ENCODE measurements at regions not wholly inside any gene's neighbourhood (a gene's known extent, or its start where the extent isn't known, plus 50 kb on each side); places are given as distances from the start of the nearest gene placed in this dataset.

- no peak for DNase-seq
These were observed 538.2 kb upstream of the CELF2 start for GRCh38 chr10:10479465-10479864.

GRCh38 chr10:10482613-10483012, 535.1 kb upstream of the CELF2 start:
- DNase-seq: no peak

- no peak for DNase-seq
These were observed 528.6 kb upstream of the CELF2 start for GRCh38 chr10:10489076-10489475.

GRCh38 chr10:10489805-10490571, 527.7 kb upstream of the CELF2 start:
- no peak for DNase-seq

- DNase-seq: no peak
These were observed 527.1 kb upstream of the CELF2 start for GRCh38 chr10:10490581-10490980.

- DNase-seq: no peak
These were observed 525.3 kb upstream of the CELF2 start for GRCh38 chr10:10492420-10492819.

GRCh38 chr10:10493833-10494232, 523.8 kb upstream of the CELF2 start:
- DNase-seq: no peak

- DNase-seq: no peak
These were observed 520.4 kb upstream of the CELF2 start for GRCh38 chr10:10497245-10497644.

GRCh38 chr10:10498781-10499180, 518.9 kb upstream of the CELF2 start:
- no peak for DNase-seq

- DNase-seq: no peak
These were observed 517.8 kb upstream of the CELF2 start for GRCh38 chr10:10499839-10500238.

DNA sequence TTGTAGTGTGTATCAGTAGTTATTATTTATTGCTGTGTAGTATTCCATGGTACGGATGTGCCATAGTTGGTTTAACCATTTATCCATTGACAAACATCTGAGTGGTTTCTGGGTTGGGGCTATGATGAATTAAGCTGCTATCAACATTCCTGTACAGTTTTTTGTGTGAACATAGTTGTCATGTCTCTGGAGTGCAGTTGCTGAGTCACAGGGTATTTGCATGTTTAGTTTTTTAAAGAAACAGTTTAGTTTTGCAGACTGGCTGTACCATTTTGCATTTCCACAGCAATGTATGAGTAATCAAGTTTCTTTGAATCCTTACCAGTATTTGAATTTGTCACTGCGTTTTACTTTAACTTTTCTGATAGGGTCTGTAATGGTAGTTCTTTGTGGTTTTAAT, 516.7 kb upstream of the CELF2 start:
- no peak for DNase-seq

DNA sequence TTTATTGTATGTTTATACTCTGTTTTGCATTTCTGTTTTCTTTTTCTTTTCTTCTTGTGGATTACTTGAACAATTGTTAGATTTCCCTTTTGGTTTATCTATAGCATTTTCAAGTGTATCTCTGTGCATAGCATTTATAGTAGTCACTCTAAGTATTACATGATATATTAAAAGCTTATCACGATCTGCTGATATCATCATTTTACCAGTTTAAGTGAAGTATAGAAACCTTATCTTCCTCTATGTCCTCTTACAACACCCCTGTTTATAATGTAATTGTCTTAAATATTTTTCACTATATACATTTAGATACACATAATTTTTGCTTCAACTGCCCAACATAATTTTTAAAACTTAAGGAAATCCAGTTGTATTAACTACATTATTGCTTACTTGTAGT, 513.9 kb upstream of the CELF2 start:
- no peak for DNase-seq

- no peak for DNase-seq
These were observed 509.5 kb upstream of the CELF2 start for GRCh38 chr10:10508211-10508610.

DNA sequence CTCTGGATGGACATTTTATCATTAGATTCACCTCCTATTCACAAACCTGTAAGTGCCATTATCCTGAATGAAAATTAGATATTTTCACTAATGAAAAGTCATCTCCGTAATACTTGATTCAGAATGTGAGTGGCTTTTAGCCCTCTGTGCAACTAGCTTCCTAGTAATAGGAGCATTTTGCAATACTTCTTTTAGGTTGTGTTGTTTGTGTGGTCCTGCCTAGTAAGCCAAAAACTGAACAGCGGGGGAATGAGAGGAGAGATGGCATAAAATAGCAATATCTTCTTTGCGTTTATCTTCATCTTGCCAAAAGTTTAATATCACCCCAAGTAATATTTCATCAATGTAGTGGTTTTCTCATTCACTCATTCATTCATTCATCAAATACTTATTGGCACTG, 507.5 kb upstream of the CELF2 start:
- DNase-seq: no peak

- DNase-seq: no peak
These were observed 504.6 kb upstream of the CELF2 start for GRCh38 chr10:10513067-10513466.

DNA sequence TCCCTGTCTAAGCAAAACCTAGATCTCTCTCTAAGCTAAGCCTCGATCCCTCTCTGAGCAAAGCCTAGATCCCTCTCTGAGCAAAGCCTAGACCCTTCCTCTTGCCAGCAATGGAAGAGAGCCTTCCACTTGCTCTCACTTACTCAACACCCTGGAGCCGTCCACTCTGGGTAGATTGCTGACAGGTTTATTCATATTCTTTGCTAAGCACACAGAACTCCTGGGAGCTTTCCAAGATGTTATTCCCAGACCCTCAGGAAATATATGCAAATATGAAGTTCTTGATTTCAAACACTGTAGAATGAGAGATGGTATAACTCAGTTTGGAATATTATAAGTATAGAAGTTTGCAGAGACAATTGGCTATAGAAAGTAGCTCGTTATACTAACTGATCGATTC, 503.8 kb upstream of the CELF2 start:
- no peak for DNase-seq

DNA sequence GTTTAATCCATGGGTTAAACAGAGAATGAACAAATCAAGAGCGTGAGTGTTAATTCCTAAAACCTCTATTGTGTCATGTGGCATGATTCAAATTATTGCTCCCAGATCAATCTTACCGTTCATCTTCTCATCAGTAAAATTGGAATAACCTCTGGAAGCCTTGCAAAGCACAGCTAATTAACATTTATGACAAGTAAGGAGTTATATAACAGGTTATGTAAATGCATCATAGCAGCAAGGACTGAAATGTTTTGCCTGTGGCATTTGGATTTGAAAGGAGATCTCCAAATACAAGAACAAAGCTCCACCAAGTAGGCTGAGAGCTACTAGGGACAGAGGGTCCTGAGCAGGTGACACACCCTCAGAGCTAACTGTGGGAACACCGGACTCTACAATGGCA, 502.9 kb upstream of the CELF2 start:
- DNase-seq: no peak

- no peak for DNase-seq
These were observed 502.0 kb upstream of the CELF2 start for GRCh38 chr10:10515479-10516204.

DNA sequence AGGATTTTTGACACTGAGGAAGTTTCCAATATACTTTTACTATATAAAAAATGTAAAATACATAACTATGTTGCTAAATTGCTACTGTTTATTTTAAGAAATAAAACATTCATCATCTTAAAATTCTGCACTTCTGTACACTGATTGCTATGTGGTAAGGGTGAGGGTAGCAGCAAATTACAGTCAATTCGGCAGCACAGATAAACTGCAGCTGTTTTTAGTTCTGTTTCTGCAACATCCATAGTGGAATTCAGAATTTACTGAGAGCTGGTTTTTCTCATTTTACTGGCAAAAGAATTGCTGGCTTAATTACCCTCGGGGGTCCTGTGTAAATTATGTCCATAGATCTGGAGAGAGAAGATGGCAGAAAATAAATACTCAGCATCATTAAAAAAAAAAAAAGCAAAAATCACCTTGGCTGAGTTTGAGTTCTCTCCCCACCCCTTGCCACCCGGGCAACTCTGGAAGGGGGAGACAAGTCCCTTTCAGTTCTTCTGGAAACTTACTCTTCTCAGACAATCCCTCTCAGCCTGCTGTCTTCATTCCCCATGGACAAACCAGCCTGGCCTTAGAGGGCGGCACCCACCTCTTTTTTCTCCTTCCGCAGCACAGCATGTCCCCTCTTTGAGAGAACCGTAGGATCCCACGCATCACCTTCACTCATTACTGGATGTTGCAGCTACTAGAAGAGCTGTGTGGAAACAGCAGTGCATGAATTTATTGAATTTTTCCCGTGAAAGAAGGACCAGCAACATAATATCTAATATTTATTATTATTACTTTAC, 501.1 kb upstream of the CELF2 start:
- DNase-seq: no peak

DNA sequence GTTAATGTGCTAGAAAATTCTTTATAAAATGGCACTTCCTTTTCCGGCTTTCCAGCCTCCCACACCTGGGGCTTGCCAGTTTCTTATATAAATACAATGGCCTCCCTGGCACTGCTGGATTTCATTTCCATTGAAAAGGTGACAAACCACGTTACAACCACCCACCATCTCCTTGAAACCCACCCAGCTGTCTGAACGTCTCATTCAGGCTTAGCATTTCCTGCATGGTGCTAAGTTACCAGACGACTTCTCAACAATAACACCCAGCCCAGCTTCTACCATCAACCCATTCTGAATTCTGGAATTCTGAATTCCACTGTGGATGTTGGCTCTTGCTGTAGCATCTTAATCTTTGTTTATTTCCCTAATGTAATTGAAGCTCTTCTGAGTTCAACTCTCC, 499.8 kb upstream of the CELF2 start:
- no peak for DNase-seq

- DNase-seq: no peak
These were observed 498.0 kb upstream of the CELF2 start for GRCh38 chr10:10519674-10520073.

DNA sequence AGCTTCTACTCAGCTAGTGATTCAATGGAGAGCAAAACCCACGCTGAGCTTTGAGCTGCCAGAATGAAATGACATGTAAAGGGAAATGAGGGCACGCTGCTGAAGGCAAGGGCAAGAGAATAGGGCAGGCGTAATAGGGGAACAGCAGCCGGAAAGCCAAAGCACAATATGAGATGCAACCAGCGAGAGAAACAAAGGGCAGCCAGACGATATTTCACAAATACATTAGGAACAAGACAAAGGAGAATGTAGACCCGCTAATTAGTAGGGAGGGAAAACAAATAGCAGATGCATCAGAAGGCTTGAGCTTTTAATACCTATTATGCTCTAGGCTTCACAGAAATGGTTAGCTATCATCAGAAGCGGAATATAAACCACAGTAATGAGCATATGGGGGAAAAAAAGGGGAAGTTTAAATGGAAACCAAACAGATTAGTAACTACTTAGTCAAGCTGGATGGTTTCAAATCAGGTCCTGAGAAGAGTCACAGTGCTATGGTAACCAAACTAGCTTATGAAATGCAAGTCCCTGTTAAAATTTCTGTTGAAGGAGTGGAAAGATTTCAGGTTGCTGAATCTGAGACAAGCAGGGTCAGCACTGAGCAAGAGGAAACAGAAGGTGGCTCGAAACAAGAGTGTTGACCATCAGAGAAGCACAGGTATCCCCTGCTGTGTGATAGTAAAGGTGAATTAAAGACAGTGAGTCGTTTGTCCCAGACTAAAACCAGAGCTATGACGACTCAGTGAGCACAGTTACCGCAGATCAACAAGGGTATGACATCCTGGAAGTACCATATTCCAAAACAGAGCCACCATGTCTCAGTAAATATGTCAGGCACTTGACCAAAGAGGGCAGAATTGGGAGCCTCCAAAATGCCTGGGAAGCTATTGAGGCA, 496.9 kb upstream of the CELF2 start:
- DNase-seq: no peak

- DNase-seq: no peak
These were observed 490.8 kb upstream of the CELF2 start for GRCh38 chr10:10526846-10527245.

Measured in SIG-M5 (cell line).